GDM1 (cell line): ENCODE measurements at regions not wholly inside any gene's neighbourhood (a gene's known extent, or its start where the extent isn't known, plus 50 kb on each side); places are given as distances from the start of the nearest gene placed in this dataset.
A peak's percentile ranks its signal among the peaks of the same experiment; 100 is the strongest.

Experiments
- DNase-seq: peaks from one replicate; lab custom pipeline; 2025; lab: John Stamatoyannopoulos, UW

DNA sequence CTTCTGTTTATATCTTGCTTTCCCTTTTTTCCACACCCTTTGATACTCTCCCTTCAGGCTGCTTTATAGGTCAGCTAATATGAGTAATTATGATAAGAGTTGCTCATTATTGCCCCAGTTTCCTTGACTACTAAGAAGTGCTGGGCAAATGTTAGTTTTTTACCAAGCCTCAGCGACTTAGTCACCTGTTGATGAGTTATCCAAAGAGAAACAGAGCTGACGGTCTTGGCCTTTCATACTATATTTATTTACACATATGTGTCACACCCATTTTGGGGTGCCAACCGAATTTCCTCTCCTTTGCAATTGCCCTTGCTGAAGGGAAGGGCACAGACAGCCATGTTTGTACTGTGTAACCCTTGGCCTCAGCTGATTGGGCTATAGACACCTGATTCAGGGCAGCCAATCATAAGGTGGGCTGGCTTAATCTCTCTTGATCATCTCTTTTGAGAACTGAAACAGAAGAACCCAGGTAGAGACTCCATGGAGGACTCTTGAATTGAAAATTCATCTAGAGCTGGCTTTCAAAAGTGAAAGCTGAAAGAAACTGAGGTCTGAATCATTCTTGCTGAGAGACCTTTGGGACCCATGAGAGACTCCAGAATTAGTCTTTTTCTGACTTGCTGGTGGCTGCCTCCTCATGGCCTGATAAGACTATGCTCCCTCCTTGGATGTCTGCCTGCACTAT lies 111.7 kb upstream of the RPS6KA3 start:
- DNase-seq, result no peak

DNA sequence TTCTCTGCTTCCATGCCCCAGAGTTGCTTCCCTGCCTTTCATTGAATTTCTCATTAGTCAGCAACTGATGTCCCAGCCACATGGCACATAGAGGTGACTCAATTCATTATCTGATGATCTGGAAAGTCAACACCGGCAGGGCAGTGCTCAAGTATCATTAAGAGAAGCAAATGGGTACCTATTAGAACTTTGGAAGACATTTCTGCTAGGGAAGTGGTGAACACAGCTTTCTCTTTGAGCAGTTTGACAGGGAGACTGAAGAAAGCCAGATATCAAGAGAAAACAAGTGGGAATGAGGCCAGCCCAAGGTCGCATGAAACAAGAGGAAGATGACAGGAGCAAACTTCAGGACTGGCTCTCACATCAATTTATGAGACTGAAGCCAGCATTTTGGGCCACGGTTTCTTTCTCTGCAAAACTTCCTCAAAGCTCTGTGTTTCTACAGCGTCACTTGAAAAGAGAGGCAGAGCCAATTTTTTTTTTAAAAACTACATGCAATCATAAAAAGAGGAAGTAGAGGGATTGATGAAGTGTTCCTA lies 108.3 kb upstream of the RPS6KA3 start:
- DNase-seq, result peak; percentile 22

DNA sequence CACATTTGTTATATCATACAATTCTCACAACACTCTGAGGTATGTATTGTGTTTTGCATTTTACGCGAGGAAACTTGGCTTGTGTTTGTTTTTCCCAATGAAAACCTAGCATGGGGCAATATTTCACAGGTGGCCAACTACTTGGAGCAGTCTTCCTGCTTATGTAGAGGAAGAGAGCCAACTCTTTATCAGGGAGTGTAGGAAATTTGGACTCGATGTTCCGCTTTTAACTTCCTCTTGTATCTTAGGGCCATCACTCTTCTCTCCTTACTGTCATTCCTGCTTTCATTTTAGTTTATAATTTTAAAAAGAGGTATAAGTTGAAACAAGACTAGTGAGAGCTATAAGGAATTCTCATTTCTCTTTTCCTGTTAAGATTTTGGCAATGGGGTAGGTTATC lies 107.7 kb upstream of the RPS6KA3 start:
- DNase-seq, result no peak

DNA sequence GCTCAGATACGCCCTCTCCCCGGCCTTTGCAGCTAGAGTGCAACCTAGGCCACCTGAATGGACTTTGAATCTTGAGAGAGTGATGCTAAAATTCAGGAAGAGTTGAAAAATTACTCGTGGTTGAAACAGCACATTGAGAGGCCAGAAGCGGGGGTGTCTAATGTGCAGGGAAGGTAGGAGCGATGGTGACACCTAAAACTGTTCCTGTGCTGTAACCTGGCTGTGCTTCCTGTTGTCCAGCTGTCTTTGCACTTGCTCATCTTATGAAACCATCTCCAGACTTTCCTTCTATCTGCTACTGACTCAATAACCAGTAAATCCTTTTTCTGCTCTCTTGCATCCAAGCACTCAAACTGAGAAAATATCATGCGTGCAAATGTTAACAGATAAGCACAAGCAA lies 106.4 kb upstream of the RPS6KA3 start:
- no peak for DNase-seq

DNA sequence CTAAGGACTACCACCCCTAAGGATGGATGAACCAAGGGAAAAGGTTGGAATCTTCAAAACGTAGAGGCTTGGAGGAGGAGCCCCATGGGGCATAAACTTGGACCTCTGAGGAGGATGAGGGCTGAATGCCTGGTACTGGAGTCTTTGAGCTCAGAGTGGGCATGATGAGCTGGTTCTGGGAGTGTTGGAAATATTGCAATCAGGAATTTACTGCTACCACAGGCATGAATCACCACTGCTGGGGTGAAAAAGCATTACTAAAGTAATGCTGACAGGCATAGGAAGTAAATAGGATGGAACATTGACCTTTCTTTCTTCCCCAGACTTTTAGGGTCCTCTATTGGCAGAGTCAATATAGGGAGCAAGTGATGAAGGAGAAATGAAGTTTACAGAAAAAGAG lies 105.8 kb upstream of the RPS6KA3 start:
- no peak for DNase-seq

DNA sequence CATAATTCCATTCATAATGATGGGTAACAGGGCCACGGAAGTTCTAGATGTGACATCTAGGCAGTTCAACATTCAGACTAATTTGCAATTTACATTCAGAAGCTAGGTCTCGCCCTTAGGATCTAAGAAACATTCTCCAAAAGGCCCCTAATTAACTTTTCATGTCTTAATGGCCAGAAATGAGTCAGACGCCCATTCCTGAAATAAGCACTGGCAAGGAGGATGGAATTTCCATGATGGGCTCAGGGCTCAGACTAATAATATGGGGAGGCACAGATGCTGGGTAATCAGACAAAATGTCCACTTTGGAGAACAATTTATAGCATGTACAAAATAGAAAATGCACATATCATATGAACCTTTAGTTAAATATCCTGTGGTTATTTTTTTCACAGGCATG lies 102.8 kb upstream of the RPS6KA3 start:
- no peak for DNase-seq

DNA sequence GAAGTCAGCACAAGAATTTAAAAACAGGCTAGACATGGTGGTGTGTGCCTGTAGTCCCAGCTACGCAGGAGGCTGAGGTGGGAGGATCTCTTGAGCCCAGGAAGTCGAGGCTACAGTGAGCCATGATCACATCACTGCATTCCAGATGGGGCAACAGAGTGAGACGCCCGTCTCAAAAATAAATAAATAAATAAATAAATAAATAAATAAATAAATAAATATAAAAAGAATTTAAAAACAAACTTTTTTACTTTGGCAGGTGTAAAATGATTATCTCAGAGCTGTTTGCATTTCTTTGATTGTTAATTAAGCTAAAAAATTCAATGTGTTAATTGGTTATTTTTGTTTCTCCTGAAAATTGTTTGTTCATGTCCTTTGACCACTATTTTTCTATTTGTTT lies 97.5 kb upstream of the RPS6KA3 start:
- no peak for DNase-seq

DNA sequence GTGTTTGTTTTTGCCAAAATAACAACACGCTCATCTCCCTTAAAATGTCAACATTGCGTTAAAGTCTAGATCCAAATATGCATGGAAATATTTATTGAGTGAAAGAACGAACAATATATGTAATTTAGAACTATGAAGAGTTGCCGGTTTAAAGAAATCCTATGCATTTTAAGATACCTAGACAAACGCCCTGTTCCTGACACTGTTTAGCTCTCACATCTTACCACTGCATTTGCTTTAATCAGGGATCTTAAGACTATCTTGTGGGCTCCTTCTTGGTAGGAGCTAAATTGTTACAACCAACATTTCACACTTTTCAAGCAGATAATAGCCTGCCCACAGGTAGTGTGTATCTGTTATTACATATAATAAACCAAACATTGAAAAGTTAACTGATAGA lies 96.6 kb upstream of the RPS6KA3 start:
- DNase-seq, result no peak

DNA sequence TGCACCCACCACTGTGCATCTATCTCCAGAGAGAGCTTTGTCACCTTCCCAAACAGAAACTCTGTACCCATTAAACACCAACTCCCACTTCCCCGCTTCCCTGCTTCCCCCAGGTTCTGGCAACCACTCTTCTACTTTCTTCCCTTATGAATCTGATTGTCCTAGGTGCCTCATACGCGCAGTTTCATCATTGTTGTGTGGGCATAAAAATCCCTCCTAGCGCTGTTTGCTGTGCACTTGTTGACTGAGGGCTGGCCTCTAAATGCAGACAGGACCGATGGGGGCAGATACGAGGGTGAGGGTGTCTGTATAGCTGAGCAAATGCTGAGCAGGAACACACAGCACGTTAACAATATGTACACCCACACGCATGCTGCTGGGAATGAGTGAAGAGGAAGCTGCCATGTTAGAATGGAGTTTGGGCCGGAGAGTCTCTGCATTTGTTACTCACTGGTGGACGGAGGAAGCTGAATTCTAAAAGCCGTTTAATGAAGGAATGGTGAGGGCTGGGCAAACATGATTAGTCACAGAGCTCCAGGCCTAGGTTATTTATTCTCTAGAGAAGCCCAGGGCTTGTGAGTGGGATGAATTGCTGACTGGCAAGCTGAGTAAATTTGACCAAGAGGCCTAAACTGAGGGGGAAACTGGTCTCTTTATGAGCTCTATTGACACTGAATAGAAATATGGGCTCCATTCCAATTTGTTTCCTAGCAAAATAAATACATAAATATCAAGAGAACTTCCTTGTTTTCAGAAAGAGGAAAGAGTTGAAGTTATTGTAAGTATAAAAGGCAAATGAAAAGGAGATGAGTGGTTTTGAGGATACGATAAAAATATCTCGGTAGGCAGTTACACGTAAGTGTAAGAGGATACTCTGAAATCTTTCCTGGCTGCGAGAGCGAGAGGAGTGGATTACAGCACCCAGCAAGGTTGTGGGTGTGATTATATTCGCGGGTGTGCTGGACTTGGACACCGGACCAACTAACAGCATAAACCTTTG lies 95.9 kb upstream of the RPS6KA3 start:
- DNase-seq, result no peak

DNA sequence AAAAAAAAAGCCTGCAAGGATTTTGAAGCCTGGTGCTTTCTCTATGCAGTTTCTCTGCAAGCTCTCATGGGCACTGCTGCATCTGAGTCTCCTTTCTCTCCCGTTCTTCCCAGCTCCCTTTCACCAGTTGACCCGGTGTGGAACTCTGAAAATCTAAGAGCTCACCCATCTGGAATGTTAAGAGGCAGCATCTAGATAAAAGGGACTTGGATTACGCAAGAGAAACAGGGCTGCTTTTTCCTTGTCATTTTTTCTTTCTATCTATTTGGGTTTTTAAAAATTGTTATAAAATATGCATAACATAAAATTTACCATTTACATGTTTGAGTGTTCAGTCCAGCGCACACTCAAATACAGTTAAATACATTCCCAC lies 95.2 kb upstream of the RPS6KA3 start:
- DNase-seq, result no peak

DNA sequence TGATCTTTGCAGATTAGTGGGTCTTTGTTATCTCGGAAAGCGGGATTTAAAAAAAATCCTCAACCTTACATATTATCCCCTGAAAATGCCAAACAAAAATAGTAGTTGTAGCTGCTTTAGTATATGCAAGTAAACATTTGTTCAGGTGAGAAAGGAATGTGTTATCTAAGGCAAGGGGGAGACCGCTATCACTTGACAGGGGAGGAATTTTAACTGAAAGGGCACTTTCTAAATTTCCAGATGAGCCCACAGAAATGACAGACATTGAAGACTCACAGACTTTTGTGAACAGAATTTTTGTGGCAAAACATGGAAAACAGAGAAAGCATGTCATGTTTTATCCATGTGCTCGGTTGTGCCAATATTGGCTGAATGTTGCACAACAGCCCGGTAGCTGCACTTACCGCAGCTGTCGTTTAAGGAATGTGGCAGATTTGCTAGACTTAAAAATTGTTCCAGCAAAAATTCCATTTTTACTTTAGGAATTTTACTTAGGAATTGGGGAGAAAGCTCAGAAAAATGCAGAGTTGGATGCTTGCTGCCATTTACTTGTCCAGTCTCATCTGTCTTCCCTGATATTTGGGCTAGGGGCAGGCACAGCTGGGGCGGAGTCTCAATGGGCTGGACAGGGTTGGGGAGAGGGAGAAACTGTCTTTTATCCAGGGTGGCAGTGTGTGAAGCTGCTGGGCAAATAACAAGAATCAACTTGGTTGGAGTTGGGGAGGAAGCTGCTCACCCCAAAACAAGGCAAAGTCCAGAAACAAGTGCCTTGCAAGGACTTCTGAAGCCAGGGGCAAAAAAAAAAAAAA lies 94.6 kb upstream of the RPS6KA3 start:
- DNase-seq, result no peak

DNA sequence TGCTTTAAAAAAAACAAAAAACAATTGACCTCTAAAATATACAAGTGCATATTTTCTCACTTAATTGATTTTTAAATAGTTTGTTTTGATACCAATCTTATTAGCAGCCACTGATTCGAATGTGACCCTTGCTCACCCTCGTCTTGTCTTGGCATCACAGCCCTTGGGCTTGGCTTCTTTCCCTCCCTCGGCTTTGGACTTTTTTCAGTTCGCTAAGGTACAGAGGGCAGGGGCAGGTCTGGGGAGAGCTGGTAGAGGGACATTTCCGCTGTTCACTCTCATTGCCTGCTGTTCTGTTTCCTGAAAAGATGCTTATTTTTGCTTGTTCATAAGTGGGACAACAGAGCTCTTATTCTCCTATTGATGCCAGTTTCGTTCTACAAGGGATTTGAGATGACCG lies 88.5 kb upstream of the RPS6KA3 start:
- no peak for DNase-seq

DNA sequence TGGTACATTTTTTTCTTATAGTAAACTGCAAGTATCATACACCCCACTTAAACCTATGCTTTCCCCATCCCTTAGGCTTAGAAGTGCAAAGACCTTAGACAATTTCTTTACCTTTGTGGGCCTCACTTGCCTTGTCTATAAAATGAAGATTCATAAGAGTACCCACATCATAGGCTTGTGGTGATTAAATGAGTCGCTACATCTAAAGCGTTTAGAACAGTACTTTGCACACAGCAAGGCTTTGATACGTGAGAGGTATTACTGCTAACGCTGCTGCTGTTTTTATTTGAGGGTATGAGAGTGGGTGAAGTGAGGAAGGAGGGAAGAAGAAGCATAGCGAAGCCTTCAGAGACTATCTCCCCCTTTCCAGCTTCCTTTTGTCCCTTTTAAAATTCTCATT lies 87.8 kb upstream of the RPS6KA3 start:
- DNase-seq, result no peak

DNA sequence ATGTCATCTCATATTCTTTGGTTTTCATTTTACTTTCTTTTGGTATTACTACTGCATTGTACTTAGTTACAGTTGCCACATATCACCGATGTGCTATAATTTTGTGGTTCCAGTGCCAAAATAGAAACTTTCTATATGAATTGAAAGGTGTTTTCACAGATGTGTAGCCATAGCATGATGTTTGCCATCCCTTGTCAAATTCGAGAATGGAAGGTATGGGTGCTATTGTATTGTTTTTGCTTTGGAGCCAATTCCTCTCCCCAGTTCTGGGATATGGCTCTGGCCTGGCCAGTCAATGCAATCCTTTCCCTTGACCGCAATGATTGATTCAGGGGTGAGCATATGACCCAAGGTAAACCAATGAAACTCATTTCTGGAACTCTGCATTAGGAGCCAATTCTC lies 86.2 kb upstream of the RPS6KA3 start:
- no peak for DNase-seq

DNA sequence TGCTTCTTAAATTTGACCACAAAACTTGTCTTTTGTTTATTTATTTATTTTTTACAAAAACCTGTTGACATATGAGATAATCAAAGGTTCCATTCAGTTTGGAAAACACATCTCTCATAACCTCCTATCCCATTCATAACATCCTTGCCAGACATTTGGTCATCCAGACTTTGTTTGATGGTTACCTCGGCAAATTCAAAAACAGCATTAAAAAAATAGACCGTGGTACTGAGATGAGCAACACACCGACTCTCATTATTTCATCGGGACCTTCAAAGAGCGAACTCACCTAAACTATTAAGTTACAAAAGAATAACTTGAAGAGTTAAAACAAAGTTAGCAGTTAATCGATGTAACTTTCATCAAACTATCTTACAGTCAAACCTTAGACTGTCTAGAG lies 85.8 kb upstream of the RPS6KA3 start:
- no peak for DNase-seq

DNA sequence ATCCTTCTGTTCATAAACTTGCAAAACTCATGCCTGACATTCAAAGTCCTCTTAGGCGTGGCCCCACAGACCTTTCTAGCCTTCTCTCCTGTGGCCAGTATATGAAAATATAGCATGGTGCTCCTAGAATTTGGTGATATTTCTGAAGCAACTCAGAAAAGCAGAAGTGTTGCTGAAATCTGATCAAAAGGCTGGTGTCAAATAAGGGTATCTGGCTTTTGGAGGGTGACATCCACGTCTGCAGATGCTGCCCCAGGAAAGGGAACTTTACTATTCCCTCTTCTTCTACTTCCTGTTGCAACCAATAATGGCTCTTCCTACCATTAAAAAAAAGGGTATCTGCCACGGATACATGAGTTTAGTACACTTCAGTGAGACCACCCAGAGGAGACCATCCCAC lies 83.9 kb upstream of the RPS6KA3 start:
- peak; percentile 5 for DNase-seq

DNA sequence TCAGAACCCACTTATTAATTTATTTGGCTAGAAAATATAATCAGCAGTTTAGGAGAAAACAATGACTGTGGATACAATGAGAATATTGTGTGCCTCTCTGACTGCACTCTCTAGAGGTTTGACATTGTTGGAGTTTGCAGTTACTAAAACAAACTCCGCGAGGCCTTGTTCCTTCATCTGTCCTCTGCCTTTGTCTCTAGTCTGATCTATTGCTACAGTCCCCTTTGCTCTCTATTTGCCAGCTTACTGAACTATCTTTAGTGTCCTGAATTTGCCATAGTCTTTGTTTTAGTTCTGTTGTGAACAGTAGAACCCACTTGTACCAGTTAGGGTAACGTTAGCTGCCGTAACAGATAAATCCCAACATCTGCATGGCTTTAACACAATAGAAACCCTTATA lies 81.4 kb upstream of the RPS6KA3 start:
- DNase-seq, result no peak

DNA sequence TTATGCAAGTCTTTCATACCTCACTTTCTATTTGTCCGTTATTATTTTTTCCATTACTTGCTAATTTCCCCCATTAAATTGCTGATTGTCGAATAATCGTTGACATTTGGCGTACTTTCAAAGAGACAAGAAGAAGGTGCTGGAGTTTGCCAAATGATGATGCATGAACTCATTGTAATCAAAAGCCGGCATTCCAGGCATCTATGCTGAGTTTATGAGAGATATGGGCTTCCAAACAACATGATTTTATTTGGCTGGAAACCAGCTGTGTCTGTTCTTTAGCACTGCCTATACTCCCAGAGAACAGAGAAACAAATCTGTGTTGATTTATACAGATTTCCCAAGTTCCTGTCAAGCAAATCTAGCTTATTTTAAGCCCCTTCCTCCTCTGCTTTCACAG lies 80.8 kb upstream of the RPS6KA3 start:
- no peak for DNase-seq

DNA sequence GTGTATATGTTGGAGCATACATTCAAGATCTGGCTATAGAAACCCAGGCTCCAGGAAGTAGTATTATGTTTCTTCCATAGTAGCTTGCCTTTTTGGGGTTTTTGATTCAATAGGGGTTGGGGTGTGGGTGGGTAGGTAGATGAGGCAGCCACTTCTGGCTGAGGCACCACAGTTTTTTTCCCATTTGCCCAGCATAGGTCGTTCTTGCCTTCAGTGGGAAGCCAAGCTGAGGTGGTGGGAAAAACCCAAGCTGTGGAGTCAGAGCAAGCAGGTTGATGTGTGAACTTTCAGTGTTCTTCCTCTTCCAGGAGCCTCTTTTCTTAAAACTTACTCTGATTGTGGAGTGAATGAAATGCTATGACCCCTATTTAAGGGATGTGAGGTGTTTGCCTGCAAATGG lies 67.0 kb upstream of the RPS6KA3 start:
- DNase-seq, result no peak

DNA sequence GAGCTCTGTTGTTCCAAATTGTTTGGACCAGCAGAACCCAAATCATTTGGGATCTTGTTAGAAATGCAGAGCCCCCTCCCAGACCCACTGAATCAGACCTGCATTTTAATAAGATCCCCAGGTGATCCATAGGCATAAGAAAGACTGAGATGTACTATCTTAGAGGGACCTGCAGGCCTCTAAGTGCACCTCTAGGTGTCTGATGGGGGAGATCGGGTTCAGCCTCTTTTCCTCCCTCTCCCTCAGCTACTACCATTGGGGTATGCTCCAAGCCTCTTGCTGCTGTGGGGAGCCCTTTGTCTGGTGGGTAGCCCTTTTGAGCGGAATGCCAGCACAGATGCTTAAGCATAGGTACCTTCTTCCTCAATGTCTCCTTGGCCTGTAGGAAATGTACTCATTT lies 63.8 kb upstream of the RPS6KA3 start:
- DNase-seq, result no peak

DNA sequence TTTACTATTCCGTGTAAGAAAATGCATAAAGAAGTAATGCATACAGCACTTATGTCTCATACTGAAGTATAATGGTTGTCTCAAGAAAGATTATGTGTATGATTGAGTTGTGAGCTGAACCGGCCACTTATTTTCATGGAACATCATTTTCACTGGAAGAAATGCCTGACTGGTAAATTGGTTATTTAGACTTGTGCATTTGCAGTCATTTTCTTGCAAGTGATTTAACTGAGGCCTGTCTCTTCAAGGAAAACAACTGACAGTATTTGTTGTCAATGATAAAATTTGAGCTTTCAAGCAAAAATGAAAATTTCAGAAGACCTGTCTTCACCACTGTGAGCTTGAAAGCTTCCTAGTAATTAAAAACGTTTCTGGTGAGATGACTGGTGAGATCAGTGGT lies 62.7 kb upstream of the RPS6KA3 start:
- no peak for DNase-seq

DNA sequence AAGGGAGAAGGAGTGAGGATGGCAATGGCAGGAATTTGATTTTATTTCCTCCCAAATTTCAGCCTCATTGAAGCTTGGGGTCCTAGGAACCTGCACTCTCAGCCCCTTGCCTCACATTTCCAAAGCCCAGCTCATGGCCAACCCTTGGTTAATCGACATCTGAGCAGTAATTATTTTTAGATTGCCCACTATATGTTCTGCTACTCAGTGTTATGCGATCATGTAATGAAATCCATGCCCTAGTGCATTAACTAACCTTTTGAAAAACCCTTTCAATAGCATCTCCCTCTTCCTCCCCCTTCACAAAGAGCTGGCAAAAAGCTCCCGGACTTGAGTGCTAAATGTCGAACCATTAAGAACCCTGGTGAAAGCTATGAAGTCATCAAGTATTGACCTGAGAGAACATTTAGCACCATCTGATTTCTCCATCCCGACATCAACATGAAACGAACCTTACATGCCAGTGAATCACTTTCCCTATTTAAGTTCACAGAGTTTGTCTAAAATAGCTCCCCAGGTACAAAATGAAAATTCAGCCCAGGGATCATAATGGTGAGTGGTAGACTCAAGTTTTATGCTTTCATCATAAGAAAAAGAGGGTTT lies 59.2 kb upstream of the RPS6KA3 start:
- DNase-seq, result no peak
